ENCODE measurements at regions not wholly inside any gene's neighbourhood (a gene's known extent, or its start where the extent isn't known, plus 50 kb on each side); places are given as distances from the start of the nearest gene placed in this dataset.
"Not testable (repeated sequence)": the region's sequence is repeated elsewhere in the genome, so short reads cannot be mapped to it uniquely, and the experiment has no call there.

DNA sequence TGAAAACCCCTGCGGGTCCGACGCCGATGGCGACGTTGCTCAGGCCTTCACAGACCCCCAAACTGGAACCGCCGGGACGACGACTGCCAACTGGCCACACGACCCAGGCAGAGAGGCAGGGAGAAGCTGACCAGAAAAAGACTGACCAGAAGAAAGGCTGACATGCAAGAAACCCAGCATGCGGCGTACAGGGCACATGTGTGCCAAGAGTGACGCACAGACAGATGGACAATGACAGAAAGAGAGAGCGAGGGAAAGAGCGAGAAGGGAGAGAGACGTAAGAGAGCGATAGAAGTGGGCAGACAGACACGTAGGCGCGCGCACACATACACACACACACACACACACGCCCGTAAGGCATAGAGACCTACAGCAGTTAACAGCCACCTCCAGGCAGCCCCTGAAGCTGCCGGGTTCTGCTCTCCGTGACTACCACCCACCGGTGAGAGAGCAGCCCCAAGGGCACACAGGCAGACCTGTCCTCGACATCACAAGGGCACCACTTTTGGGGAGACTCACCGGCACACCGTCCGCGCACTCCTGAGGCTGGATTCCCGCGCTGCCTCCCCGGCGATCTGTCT is 67.2 kb upstream of the ZNF527 start:
- no peak for DNase-seq (ENCODE audit: low read depth in 3 of 3, low spot score in 1 of 3)

DNA sequence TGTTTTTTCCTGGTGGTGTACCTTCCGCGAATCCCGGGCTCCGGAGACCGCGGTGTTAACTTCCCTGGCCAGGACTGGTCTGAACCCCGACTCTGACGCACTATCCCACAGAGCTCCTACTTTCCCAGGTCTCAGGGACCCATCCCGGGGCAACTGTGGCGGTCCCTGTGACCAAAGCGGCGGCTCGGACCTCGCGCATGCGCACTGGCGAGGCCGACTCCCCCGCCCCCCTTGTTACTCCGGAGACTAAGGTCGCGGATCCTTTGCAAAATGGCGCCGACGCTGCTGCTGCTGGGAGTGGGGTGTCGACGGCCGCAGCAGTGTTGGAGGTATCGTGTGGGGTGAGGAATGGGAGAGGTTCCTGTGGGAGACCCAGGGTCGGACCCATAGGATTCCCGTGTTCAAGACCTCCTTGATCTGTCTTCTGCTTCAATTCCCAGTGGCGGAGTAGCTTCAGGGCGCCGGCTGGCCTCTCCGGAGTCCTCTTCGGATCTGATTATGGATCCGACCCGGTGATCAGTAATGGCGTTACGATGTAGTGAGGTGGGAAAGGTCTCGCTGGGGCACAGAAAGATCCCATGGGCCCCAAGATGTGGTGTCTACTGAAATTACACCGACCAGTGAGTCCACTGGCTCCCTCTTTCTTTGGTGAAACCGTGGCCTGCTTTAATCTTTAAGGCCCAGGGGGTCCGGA is 66.6 kb upstream of the ZNF527 start:
- no peak for DNase-seq (ENCODE audit: low read depth in 3 of 3, low spot score in 1 of 3)

DNA sequence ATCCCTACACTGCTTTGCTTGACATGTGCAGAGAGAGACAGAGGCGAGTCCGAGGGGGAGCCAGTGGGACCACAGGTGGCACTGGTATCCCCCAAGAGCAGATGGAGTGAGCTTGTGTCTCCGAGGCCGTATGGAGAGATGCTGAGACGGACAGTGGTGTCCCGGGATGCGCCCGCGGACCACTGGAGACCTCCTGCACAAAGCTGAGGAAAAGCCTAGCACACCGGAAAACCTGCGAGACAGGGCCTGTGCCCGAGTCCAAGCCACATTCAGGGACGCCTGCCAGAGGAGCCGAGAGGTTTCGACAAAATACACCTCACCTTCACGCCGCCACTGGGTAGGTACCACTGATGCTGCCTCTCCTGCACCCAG is 66.0 kb upstream of the ZNF527 start:
- DNase-seq (ENCODE audit: low read depth in 3 of 3, low spot score in 1 of 3) = no peak

DNA sequence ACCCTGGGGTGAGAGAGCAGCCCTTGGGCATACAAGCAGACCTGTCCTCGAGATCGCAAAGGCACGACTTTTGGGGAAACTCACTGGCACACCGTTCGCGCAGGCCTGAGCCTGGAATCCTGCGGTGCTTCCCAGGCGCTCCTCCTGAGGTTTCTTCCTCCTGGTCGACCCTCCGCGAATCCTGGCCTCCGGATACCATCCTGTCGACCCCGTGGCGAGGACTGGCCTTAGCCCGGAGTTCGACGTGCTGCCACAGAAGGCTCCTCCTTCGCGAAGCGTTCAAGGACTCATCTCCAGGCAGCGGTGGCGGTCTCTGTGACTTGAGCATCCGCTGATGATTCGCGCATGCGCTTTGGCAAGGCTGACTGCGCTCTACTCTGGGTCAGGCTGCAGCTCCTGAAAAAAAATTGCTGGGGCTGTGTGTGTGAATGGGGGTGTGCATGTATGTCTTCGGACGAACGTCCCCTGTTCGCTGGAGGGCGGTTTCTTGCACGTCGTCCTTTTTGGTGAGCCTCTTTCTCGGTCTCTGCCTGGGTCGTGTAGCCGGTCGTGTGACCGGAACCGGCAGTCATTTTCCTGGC is 64.4 kb upstream of the ZNF527 start:
- no peak for DNase-seq (ENCODE audit: low read depth in 3 of 3, low spot score in 1 of 3)

DNA sequence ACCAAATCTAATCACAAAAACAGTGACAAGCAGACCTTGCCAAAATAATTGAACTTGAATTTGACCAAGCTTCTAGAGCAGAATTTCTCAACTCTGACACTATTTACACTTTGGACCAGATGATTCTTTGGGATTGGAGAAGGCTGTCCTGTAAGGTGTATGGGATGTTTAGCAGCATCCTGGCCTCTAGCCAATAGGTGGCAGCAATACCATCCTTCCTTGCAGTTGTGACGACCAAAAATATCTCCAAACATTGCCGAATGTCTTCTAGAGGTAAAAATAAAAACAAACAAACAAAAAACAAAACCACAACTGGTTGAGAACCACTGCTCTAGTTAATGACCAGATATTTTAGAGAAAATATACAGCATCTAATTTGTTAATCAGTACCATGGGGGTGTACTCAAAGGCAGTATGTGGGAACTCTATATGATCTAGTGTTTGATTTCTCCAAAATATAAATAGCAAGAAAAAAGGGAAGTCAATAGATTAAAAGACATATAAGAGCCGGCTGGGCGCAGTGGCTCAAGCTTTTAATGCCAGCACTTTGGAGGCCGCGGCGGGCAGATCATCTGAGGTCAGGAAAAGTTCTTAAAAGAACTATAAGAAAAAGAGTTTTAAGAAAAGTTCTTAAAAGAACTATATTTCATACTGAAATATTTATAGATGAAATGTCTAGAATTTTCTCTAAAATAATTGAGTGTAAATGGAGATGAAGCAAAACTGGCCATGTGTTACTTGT is 60.9 kb upstream of the ZNF527 start:
- no peak for DNase-seq (ENCODE audit: low read depth in 3 of 3, low spot score in 1 of 3)

DNA sequence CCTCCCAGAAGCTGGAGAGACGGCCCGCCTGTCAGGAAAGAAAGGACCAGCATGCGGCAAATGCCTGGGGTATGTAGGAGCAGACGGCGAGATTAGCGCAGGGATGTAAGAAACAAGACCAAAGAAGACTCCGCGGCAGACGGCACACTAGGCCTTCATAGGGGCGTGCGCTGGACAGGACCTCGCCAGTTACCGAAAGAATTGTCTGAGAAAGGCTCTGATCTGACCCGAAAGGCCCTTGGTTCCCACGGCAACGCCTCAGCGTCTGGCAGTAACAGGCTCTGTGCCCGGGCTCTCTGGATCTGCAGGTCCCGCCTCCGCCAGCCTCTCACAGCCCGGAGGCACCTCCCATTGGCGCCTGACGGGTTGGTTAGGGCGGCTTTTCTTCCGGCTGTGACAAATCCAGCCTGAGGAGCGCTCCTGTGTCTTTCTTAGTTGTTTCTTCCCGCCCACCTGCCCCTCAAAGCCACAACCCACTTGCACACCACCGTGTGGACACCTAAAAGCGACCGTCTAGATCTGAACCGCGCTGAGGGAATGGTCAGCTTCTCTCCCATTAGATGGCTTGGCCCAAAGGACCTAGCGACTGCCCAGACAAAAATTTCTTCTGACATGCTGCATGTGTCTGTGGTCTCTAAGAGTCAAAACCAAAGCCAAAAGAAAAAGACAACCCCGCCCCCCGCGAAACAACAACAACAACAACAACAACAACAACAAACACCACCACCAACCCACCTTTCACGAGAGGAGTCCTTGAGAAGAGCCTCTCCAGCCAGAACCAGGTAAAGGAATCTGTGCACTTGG is 58.2 kb upstream of the ZNF527 start:
- DNase-seq (ENCODE audit: low read depth in 3 of 3, low spot score in 1 of 3) = not testable (repeated sequence)

DNA sequence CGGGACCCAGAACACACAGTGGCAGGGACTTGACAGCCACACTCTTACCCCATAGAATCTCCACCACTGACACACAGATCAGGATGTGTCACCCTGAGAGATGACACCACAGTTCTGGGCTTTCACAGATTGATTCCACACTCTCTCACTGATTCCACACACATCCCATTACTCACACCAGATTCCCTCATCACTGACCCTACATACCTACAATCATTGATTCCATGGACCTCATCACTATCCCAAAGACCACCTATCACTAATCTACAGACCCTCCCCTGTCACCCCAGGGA is 57.6 kb upstream of the ZNF527 start:
- no peak for DNase-seq (ENCODE audit: low read depth in 3 of 3, low spot score in 1 of 3)

DNA sequence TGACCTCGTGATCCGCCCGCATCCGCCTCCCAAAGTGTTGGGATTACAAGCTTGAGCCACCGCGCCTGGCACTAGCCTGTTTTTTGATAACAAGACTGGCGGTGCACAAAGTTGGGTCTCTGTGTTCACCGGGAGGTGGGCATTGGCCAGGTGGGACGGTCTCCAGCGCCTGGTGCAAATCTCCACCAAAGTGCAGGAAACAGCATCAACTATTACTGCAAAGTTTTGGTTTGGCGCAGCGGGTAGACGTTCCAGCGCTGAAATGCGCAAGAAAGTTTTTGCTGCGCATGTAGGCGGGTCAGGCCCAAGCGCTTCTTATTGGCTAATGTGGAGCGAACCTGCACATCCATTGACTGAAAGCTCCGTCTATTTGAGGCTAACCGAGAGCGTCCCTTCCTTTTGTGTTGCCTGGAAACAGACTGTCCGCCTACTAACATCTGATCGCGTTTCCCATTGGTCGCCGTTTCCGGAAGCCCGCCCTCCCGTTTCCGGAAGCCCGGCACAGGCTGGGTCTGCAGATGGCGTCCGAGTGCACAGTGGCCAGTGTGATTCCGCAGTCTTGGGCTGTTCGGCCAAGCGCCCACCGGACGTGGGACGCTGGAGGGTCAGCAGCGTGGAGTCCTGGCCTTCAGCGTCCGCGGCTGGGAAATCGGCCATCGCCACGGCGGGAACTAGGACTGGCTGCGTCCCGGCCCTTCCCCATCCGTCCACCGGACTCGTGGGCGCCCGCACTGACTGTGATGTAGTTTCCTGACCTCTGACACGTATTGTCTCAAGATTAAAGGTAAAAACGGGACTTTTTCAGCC is 53.3 kb upstream of the ZNF527 start:
- DNase-seq (ENCODE audit: low read depth in 3 of 3, low spot score in 1 of 3) = peak; percentile 81 to 83 (median 81)

DNA sequence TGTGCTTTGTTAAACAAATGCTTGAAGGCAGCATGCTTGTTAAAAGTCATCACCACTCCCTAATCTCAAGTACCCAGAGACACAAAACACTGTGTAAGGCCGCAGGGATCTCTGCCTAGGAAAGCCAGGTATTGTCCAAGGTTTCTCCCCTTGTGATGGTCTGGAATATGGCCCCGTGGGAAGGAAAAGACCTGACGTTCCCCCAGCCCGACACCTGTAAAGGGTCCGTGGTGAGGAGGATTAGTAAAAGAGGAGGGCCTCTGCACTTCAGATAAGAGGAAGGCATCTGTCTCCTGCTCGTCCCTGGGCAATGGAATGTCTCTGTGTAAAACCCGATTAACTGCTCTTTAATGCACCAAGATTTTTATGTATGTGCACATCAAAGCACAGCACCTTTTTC is 49.9 kb upstream of the ZNF527 start:
- DNase-seq (ENCODE audit: low read depth in 3 of 3, low spot score in 1 of 3) = not testable (repeated sequence)

All from stimulated activated CD4-positive, alpha-beta T cell treated with anti-CD3 and anti-CD28 coated beads, TNF-alpha, amount 100 ng/mL, for 1 hour (primary cell).